ENCODE measurements at regions not wholly inside any gene's neighbourhood (a gene's known extent, or its start where the extent isn't known, plus 50 kb on each side); places are given as distances from the start of the nearest gene placed in this dataset.
"Not testable (repeated sequence)": the region's sequence is repeated elsewhere in the genome, so short reads cannot be mapped to it uniquely, and the experiment has no call there.

DNA sequence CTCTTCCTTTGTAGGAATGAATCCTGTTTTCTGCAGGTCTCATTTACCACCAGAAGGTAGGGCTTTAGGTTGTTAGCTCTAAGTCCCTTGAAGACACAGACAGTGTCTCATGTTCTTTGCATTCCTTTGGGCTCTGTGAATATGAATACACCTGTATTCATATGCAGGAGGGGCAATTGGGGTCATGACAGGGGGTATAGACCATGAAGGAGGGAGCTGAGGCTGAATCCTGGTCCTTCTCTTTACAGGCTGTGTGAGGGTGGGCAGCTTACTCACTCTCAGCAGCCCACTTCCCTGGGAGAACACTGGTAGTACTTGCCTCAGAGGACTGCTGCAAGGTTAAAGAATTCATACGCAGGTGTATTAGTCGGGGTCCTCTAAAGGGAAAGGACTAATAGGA is 267.2 kb upstream of the MGMT start:
- DNase-seq = no peak

DNA sequence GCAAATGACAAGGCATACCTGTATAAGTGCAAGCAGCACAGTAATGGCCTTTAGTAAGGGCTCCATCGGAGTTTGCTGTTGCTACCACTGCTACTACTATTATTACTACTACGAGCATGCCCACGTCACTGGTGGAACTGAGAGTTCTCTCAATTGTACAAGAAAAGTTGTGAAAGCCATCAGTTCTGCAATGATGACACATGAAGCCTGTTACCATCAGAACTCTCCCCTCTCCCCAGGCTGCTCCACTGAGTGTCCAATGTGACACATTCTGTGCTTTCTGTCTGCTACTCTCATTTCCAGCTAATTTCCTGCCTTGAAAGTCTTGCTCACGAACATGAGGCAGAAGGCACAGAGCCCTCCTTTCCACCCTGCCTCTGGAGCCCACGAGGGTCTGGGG is 263.2 kb upstream of the MGMT start:
- DNase-seq = no peak

DNA sequence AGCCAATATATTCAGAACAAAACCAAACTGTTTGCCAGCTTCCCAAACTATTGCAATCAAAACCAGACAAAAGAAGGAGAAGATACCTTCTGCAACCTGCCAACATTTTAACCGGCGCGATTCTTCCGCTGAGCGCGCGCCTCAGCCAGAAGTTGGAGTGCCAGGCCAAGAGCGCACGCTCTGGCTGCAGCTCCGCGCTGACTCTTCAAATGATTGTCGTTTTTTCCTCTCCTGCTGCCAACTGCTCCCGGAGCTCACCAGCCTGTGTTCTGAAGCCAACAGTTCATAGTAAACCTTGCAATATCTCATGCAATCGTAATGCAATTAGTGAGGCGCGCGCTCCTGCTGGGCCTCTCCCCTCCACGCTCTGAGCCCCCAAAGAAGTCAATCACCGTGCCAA is 259.7 kb upstream of the MGMT start:
- no peak for DNase-seq

DNA sequence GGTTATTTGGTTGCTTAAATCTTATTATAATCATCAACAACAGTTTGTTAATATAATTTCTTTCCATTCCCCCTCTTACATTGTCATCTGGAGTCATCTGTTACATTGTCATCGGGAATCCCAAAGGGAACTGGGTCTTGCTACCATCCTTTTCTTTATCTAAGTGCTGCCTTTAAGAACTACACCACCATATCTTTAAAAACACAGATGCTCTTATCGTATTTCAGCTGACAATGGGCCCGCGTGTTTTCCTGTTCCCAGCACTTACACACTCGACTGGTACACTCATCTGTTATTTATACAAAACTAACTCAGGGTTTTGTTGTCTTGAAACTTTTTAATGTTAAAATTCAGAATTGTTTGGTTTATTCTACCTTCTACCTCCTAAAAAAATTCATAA is 256.2 kb upstream of the MGMT start:
- DNase-seq = no peak

DNA sequence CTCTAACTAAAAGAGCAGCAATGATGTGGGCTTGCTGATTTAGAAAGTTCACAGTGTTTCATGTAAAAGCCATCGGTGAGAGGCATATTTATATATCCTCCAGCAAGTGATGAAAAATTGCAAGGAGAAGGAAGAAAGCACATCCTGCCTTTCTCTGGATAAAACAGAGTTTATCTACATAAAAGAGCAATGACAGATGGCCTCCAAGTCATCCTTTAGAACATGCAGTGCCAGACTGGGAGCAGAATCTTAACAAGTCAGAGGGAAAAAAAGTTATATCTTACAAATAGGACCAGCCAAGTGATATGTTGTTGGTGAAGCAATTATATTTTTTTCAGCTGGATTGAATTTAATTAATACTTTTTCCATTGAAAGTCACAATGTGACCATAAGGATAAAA is 253.8 kb upstream of the MGMT start:
- no peak for DNase-seq

DNA sequence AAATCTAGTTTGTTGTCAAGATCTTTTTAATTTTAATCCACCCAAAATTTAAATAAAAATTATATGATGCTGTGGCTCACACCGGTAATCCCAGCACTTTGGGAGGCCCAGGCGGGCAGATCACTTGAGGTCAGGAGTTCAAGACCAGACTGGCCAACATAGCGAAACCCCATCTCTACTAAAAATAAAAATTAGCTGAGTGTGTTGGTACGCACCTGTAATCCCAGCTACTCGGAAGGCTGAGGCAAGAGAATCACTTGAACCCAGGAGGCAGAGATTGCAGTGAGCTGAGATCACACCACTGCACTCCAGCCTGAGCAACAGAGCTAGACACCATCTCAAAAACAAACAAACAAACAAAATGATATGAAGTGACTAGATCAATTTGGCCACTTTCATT is 253.0 kb upstream of the MGMT start:
- DNase-seq = not testable (repeated sequence)

DNA sequence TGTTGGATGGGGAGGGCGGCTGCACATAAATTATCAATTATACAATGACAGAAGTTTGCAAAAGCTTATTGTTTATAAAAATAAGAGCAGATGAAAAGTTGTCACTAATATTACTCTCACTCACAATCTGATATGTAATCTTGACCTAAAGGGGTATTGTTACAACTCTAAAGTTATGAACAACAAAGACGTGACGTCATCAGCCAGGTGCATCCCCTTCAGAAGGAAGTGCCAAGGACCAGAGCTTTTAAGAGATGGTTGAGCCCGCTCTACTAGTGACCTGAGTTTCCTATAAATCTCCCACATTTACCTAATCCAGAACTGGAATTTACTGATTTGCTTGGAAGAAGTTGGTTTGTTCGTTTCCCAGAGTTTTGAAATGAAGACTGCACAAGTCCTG is 247.7 kb upstream of the MGMT start:
- no peak for DNase-seq

DNA sequence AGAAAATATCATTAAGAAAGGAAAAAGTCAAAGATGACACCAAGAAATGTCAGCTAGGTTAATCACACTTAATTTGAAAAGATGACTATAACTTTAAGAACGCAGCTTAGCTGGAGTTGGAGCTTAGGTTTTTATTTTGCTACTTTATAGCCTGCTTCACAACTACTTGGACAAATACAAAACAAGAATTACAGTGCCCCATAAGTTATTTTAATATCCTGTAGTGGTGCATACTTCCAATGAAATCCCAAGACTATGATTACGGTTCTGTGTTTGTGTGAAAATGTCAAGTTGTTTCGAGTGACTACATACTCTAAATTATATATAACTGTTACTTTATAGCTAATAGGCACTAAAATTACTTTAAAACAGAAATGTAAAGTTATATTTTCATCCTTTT is 244.6 kb upstream of the MGMT start:
- DNase-seq = no peak

DNA sequence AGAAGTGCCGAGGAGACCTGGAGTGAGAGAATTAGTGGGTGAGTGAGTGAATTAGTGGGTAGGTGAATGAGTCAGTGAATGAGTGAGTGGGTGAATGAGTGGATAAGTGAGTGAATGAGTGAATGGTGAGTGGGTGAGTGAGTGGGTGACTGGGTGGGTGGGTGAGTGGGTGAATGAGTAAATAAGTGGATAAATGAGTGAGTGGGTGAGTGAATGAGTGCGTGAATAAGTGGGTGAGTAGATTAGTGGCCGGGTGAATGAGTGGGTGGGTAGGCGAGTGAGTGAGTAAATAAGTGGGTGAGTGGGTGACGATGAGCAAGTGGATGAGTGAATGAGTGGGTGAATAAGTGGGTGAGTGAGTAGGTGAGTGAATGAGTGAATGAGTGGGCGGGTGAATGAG is 243.7 kb upstream of the MGMT start:
- no peak for DNase-seq

DNA sequence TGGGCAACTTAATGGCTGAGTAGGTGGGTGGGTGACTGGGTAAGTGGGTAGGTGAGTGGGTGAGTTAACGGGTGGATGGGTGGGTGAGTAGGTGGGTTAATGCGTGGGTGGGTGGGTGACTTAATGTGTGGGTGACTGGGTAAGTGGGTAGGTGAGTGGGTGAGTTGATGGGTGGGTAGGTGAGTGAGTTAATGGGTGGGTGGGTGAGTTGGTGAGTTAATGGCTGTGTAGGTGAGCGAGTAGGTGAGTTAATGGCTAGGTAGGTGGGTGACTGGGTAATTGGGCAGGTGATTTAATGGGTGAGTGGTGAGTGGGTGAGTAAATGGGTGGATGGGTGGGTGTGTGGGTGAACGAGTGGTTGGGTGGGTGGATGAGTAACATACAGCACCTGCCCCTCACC is 243.0 kb upstream of the MGMT start:
- no peak for DNase-seq

DNA sequence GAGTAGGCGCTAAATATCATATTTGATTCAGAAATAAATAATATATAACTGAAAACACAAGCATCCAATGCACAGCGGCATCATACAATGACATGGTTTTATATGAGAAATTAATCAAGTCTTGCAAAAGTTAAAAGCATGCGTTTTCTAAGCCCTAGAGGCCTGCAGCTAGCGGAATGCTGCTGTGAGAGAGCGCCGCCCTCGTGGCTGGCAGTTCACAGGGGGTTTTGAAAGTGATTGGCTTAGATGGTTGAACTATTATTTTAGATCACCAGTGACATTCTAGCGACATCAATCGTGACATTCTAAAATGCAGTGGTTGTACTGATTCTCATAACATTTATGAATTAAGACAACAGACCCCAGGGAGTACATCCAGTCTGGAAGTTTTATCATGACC is 235.2 kb upstream of the MGMT start:
- DNase-seq = no peak

DNA sequence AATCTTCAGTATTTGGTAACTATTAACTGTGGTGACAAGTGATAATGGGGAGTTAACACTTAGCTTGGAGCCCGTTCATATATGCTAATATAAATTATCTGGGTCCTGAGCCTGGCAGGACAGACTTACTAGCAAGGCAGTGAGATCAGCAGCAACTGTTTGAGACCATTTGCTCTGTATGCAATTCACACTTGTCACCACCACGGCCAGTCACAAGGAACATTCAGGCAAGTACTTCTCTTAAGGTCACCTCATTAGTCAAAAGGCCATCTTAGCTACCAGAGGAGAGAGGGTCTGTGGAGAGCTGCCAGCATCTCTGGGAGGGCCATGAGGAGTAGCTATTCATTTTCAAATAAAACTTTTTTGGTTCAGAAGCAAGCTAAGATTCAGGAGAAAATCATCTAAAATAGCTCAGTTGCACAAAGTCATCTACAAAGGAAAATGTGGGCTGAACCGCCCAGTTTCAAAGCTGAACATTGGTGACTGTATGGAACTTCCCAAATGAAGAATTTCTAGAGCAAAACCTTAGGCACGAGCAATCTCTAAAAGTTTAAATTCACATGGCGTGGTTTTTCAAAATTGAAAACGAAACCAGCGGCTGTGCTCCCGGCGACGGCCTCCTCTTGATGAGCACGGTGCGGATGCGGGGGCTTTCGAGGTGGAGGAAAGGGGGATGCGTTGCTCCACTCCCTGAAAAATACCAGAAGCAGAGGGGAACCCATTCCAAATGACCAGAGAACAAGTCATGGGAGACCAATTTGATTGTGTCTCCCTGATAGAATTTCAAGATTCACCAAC is 233.5 kb upstream of the MGMT start:
- DNase-seq = no peak

DNA sequence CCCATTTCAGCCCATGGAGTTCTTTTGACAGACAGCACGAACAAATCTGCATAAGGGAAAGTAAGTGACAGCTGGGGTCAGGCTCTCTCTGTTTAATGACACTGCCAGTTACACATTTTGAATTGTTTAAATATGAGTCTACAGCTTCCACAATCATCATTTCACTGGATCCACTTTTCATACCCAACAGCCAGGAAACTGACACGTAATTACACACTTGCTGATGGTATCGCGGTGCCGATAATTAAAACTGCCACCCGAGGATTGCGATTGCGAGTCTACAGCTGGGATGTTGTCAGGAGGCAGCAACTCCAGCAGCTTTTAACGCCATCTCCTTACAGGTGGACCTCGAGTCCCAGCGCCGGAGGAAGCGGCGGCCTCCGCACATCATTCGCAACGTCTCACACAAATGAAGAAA is 230.8 kb upstream of the MGMT start:
- no peak for DNase-seq

DNA sequence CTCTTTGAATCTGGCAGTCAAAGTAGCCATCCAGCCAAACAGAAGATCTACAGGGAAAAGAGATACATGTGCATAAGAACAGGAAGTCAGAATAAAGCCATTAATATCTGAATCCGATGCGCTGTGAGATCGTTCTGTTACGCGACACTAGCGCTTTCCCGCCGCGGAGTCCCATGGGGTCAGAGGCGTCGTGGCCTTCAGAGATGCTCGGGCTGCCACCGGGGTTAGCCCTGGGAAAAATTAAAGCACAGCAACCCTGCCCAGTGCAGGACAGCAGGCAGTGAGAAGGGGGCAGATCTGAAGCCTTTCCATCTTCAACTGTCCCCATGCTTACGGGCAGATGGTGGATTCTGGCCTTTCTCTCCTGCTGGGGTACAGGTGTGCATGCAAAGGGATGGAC is 225.6 kb upstream of the MGMT start:
- no peak for DNase-seq

DNA sequence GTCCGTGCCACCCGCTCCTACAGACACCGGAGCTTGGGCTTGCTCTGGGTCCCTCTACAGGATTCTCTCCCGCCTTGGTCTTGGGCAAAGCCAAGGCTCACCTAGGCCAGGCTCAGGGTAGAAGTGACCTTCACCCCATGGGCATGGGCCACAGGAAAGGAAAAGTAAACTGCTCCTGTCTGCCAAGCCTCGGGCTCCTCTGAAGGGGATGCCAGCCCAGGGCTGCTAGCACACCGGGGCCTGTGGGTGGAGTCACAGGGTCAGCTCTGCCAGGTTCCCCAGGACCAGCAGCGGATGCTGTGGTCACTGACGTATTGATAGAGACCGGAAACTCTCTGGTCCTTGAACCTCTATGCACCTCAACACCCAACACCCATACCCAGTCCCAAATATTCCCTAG is 222.7 kb upstream of the MGMT start:
- DNase-seq = no peak

DNA sequence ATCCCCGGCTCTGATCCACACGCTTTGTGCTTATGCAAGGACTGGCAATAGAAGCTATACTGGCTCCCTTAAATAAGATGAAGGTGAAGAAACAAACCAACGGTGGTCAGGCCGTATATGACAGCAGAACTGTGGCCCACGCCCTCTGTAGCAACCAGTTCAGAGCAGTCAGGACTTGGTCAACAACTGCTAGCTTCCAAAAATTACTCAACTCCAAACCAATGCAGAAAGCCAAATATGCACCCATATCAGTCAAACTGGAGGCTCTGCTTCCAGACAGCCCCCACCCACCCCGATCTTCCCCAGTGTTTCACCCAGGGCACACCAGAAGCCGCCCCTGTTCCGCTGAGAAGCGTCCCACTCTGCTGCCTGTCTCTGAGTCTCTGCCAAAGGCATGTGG is 222.3 kb upstream of the MGMT start:
- DNase-seq = no peak

DNA sequence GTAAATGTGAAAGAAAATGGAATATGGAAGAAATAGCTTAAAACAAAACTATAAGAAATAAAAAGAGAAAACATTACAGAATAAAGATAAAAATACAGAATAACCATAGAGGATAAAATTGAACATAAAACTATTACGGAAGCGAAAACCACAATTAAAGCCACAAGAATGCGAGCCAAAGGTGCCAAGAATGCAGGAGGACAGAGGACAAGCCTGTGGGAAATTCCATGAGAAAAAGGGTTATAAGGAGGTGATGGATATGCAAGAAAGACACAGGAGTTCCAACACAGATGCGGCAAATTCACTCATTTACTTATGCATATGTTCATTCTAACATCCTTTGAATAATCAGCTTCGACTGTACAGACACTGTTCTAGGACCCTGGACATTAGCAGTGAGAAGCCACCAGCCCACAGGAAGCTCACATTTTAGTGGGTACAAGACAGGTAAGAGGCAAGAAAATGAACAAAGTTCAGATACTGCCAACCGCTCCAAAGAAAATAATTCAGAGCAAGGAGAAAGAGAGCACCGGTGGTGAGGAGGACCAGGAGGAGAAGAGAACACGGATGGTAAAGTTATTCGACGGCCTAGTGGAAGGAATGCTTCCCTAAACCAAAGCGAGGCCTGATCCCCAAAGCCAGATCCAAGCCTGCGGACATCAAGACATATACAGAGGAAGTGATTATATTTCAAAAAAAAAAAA is 213.7 kb upstream of the MGMT start:
- no peak for DNase-seq

DNA sequence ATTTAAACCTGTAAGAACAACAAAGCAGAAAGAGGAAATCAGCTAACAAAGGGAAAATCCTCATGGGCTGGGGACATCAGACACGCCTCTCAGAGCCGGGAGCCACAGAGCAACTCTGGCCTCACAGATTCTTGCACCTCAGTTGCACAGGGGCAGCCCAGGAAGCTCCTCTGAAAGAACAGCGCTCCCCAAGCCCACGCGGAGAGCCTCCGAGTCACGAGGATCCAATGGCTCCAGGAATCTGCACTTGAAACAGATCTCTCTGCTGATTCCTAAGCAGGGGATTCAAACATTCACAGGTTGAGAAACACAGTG is 213.2 kb upstream of the MGMT start:
- DNase-seq = no peak

DNA sequence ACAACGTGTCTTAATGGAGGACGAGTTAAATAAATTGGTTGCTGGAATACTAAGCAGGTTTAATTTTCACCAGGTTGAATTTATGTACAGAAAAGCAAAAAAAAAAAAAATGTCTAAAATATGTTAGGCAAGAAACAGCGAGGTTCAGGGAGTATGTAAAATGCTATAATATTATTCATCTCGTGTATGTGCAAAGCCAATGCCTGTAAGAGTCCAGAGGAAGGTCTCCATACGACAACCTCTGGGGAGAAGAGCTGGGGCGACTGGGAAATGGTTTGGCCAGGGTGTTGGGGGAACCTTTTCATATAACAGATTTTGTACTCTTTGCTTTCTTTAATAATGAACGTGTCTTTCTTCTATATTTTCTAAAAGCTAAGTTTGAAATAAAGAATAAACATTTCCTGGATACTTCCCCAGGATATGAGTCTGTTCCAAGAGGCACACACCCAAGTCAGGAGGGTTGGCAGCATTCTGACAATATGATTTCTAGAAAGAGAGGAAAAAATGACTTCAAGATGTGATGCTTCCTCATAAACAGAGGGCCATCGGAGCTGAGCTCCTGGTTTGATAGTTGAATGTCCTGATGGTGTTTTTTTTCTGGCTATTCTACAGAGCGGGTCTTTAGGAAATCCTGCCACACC is 208.6 kb upstream of the MGMT start:
- DNase-seq = no peak

DNA sequence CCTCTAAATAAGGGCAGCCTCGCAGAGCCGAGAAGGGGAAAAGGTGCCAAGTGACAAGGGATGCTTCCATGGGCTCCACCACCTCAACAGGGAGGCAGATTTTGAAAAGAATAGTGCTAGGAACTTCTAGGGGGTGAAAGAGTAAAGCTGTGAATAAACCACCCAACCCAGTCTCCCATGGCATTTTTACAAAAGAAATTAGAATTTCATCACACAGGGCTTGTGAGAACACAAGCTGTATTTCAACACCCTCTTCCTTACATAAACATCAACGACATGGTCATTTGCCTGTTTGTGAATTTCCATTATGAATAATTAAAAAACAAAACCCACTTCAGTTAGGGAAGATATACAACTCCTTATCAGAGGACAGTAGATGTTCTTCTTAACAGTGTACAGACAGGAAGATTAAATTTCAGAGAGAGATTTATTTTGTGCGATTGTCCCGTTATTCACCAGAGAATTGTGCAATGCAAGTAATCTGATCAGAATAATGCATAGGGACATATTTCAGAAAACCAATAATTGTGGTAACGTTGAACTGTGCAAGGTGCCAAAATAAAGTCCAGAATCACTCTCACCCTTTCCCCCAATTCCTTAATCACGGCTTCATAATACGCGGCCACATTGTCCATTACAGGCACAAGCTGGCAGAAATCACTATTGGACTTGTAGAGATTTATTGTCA is 207.8 kb upstream of the MGMT start:
- no peak for DNase-seq

DNA sequence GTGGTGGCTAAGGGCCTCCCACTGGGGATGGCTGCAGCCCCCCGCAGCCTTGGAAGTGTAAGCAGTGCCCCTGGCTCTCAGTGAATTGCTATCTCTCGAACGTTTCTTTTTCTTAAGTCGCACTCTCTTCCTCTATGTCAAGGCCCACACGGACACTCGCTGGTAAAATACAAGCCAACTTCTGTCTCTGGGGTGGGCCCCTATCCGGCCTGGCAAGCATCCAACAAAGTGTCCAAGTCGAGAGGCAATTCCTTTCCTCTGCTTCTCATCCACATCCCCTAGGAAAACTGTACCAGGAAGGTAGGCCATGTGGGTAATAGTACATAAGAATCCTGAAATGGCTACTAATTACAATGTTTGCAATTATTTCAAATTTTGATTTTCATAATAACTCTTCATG is 194.9 kb upstream of the MGMT start:
- no peak for DNase-seq

DNA sequence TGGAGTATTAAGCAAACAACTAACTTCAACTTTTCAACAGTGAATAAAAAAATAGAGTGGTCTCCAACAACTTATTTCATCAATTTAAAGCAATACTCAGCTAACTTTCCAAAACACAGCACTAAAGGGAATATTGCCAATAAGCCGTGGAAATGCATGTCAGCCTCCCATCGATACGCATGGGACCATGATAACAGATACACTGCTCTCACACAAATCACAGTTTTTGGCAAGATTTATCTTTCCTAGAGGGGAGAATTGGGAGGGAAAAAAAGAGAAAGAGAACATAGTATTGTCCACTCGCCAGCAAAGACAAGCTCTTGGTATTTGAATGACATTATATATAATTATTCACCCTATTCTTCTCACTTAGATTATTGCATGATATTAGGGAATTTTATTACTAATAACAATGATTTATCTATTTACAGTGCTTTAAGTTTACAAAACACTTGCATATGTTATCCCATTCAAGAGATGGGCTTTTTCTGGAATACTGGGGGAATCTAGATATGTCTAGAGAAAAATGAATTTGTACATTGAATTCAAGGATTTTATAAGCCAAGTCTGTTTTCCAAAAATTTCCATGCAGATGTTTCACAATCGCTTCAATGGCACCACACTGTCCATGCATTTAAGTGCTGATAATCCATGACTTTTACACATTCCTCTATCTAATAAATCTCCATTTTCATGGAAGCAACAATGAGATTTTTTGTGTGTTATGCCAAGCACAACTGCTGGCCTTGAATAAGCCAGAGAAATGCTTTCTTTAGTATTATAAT is 194.0 kb upstream of the MGMT start:
- no peak for DNase-seq

DNA sequence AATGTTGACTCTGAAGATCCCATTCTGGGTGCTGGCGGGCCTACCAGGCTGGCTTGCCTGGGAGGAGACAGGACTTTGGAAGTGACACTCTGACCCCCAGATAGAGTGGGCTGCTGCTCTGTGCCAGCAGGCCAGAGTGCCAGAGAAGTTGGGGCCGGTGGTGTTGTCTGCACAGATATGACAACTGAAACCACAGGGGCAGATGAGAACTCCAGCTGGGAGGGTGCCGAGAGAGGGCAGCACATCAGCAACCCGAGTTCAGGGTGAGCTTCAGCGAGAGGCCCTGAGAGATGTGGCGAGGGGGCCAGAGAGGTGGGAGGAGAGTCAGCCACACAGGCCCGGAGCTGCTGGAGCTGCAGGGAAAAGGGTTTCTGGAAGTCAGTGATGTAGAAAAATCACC is 193.2 kb upstream of the MGMT start:
- no peak for DNase-seq

Measured in activated naive CD4-positive, alpha-beta T cell (primary cell).